ENCODE measurements at regions not wholly inside any gene's neighbourhood (a gene's known extent, or its start where the extent isn't known, plus 50 kb on each side); places are given as distances from the start of the nearest gene placed in this dataset.

DNA sequence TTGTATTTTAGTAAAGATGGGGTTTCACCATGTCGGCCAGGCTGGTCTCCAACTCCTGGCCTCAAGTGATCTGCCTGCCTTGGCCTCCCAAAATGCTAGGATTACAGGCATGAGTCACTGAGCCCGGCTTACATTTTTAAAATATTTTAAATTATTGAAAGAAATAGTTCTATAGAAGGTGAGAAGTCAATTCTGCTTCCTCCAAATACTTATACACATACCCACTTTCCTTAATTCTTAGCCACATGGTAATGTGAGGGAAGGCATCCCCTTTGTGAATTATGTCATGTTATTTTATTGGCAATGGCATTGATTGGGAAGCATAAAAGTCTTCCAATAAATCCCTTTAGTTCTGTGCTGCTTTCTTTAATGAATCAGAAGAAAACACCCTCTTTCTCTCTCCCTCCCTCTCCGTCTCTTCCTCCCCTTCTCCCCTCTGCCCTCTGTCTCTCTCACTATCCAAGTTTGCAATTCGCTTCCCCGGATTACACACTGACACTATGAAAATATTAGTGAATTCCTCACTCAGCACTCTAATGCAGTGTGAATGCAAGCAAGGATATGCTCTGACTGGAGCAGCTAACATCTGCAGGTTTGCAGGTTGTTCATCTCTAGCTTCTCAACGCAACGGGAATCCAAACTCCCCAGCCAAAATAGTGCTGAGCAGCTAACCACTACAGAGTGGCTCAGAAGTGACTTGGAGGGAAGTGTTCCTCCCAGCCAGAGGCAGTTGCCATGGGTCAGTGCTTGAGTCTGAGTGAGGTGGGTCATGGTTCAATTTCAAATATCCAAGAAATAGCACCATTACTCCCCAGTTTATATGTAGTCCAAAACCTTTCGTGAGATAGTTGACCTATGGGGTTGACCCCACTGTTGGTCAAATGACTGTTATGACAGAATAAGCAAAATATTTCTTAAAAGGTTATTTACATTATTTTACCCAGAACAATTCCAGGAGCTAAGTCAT lies 77.8 kb upstream of the CD55 start:
- H3K9me3 ChIP-seq (ENCODE audit: low read length) = no peaks in the 10 kb centered on the region
- no peak overlapping the region for H3K9ac ChIP-seq (ENCODE audit: low read length)
- H3K79me2 ChIP-seq (ENCODE audit: insufficient read depth, low read length) = no peaks in the 10 kb centered on the region
- no peak overlapping the region for H2AFZ ChIP-seq (ENCODE audit: low read length)
- H3K4me2 ChIP-seq (ENCODE audit: low read length) = no peak overlapping the region
- H3K27me3 ChIP-seq (ENCODE audit: insufficient read depth, low read length) = no peaks in the 10 kb centered on the region
- H3K27ac ChIP-seq (ENCODE audit: low read depth, low read length, poor library complexity, severe bottlenecking) = no peak overlapping the region
- no peaks in the 10 kb centered on the region for H3K9me2 ChIP-seq (ENCODE audit: low read depth, low read length)
- TF ChIP-seq, protein P1, sequence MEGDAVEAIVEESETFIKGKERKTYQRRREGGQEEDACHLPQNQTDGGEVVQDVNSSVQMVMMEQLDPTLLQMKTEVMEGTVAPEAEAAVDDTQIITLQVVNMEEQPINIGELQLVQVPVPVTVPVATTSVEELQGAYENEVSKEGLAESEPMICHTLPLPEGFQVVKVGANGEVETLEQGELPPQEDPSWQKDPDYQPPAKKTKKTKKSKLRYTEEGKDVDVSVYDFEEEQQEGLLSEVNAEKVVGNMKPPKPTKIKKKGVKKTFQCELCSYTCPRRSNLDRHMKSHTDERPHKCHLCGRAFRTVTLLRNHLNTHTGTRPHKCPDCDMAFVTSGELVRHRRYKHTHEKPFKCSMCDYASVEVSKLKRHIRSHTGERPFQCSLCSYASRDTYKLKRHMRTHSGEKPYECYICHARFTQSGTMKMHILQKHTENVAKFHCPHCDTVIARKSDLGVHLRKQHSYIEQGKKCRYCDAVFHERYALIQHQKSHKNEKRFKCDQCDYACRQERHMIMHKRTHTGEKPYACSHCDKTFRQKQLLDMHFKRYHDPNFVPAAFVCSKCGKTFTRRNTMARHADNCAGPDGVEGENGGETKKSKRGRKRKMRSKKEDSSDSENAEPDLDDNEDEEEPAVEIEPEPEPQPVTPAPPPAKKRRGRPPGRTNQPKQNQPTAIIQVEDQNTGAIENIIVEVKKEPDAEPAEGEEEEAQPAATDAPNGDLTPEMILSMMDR (IDR thresholded peaks at IDR 0.05; ENCODE audit: low read length) = no peak
- no peak for TF ChIP-seq EZH2 (IDR thresholded peaks at IDR 0.05; ENCODE audit: borderline replicate concordance, low read length)
- no peak overlapping the region for H3K4me3 ChIP-seq (ENCODE audit: low read depth, low read length, poor library complexity, severe bottlenecking)
- H3F3A ChIP-seq (ENCODE audit: insufficient read depth, low read length) = no peaks in the 10 kb centered on the region
- H3K4me1 ChIP-seq (ENCODE audit: insufficient read depth, low read length, severe bottlenecking) = no peaks in the 10 kb centered on the region
- no peaks in the 10 kb centered on the region for H3K36me3 ChIP-seq (ENCODE audit: insufficient read depth, low read length)
- no peaks in the 10 kb centered on the region for H4K20me1 ChIP-seq (ENCODE audit: insufficient read depth, low read length)

DNA sequence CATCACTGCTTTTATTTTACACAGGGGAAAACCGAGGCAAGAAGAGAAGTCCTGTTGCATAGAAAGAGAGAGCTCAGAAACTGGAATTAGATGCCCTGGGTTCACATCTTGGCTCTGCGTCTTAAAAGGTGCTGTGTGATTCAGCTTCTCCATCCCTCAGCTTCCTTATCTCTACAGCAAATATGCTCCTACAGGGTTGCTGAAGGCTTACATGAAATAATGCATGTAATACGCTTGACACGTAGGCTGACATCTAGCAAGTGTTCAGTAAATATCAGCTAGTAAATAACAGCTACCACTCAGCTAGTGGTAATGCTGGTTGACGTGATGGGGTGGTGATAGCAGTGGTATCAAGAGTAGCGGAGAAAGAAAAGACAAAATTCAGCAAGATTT lies 77.1 kb upstream of the CD55 start:
- H3K9ac ChIP-seq (ENCODE audit: low read length) = no peak overlapping the region
- no peaks in the 10 kb centered on the region for H3F3A ChIP-seq (ENCODE audit: insufficient read depth, low read length)
- no peaks in the 10 kb centered on the region for H4K20me1 ChIP-seq (ENCODE audit: insufficient read depth, low read length)
- no peaks in the 10 kb centered on the region for H3K36me3 ChIP-seq (ENCODE audit: insufficient read depth, low read length)
- H3K27ac ChIP-seq (ENCODE audit: low read depth, low read length, poor library complexity, severe bottlenecking) = no peak overlapping the region
- H3K4me1 ChIP-seq (ENCODE audit: insufficient read depth, low read length, severe bottlenecking) = no peaks in the 10 kb centered on the region
- H3K79me2 ChIP-seq (ENCODE audit: insufficient read depth, low read length) = no peaks in the 10 kb centered on the region
- H3K9me3 ChIP-seq (ENCODE audit: low read length) = no peaks in the 10 kb centered on the region
- H2AFZ ChIP-seq (ENCODE audit: low read length) = no peak overlapping the region
- no peak overlapping the region for H3K4me2 ChIP-seq (ENCODE audit: low read length)
- H3K27me3 ChIP-seq (ENCODE audit: insufficient read depth, low read length) = no peaks in the 10 kb centered on the region
- H3K9me2 ChIP-seq (ENCODE audit: low read depth, low read length) = no peaks in the 10 kb centered on the region
- TF ChIP-seq EZH2 (IDR thresholded peaks at IDR 0.05; ENCODE audit: borderline replicate concordance, low read length) = no peak
- TF ChIP-seq, protein P1 (IDR thresholded peaks at IDR 0.05; ENCODE audit: low read length) = no peak
- H3K4me3 ChIP-seq (ENCODE audit: low read depth, low read length, poor library complexity, severe bottlenecking) = no peak overlapping the region

DNA sequence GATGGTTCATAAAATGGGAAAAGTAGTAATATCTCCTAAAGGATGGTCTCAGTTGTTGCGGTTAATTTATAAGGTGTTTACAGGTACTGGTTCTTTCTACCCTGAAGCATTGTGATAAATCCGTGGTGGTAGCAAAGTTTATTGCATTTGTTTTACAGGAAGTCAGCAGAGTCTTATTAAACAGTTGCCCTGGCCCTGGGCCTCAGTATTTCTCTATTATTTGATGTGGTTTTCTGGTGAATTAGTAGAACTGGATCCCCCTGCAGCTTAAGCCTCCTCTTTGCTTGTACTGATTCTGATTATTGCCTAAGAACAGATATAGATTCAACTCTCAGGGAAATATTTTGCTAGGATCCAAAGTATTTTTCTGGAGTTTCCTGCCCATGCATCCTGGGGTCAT lies 76.4 kb upstream of the CD55 start:
- no peak overlapping the region for H3K4me3 ChIP-seq (ENCODE audit: low read depth, low read length, poor library complexity, severe bottlenecking)
- no peak overlapping the region for H3K27ac ChIP-seq (ENCODE audit: low read depth, low read length, poor library complexity, severe bottlenecking)
- no peaks in the 10 kb centered on the region for H3F3A ChIP-seq (ENCODE audit: insufficient read depth, low read length)
- no peak for TF ChIP-seq EZH2 (IDR thresholded peaks at IDR 0.05; ENCODE audit: borderline replicate concordance, low read length)
- TF ChIP-seq, protein P1 (IDR thresholded peaks at IDR 0.05; ENCODE audit: low read length) = no peak
- H3K4me2 ChIP-seq (ENCODE audit: low read length) = no peak overlapping the region
- no peaks in the 10 kb centered on the region for H4K20me1 ChIP-seq (ENCODE audit: insufficient read depth, low read length)
- H2AFZ ChIP-seq (ENCODE audit: low read length) = no peak overlapping the region
- no peaks in the 10 kb centered on the region for H3K9me2 ChIP-seq (ENCODE audit: low read depth, low read length)
- no peak overlapping the region for H3K9ac ChIP-seq (ENCODE audit: low read length)
- no peaks in the 10 kb centered on the region for H3K79me2 ChIP-seq (ENCODE audit: insufficient read depth, low read length)
- no peaks in the 10 kb centered on the region for H3K4me1 ChIP-seq (ENCODE audit: insufficient read depth, low read length, severe bottlenecking)
- no peaks in the 10 kb centered on the region for H3K27me3 ChIP-seq (ENCODE audit: insufficient read depth, low read length)
- no peaks in the 10 kb centered on the region for H3K9me3 ChIP-seq (ENCODE audit: low read length)
- H3K36me3 ChIP-seq (ENCODE audit: insufficient read depth, low read length) = no peaks in the 10 kb centered on the region

Measured in OCI-LY1 (cell line).